PC-9 (cell line): ENCODE measurements at regions not wholly inside any gene's neighbourhood (a gene's known extent, or its start where the extent isn't known, plus 50 kb on each side); places are given as distances from the start of the nearest gene placed in this dataset.

Experiments
- BruUV-seq: library from RNA; stranded (reverse); fragments of 400-500 nt; replicated peaks from 2 replicates; lab custom pipeline; 2021; lab: Mats Ljungman, UMichigan
- CTCF ChIA-PET: fragments of 300-600 bp; sonication (Branson Sonifier 250); formaldehyde crosslinking; loops from one replicate; lab custom pipeline; 2022; ENCODE audit warnings: antibody characterized with exemption; lab: Charles Lee
- POLR2A ChIA-PET: fragments of 300-600 bp; sonication (Branson Sonifier 250); formaldehyde crosslinking; loops from one replicate; lab custom pipeline; 2022; ENCODE audit warnings: antibody characterized with exemption; ENCODE audit not compliant: unreplicated experiment; lab: Charles Lee
- DNase-seq, 2 experiments: peaks; one replicate each; pipeline versions ENCODE4 v3.0.0 to v3.0.0-alpha.2; 2015 to 2022; ENCODE audit warnings: mixed read lengths in 1 of 2
- H2AFZ ChIP-seq: fragments of 200-600 bp; sonication (generic); 2 replicates; pipeline ENCODE4 v1.8.1; 2017; ENCODE audit warnings: antibody characterized with exemption
- H3F3A ChIP-seq: fragments of 200-600 bp; sonication (generic); 2 replicates; pipeline ENCODE4 v1.8.1; 2017; ENCODE audit warnings: antibody characterized with exemption, mild to moderate bottlenecking, low read depth; ENCODE audit not compliant: insufficient read depth
- H3K27ac ChIP-seq: fragments of 200-600 bp; sonication (generic); 2 replicates; pipeline ENCODE4 v1.6.1; 2016; ENCODE audit warnings: mixed run types
- H3K27me3 ChIP-seq: fragments of 200-600 bp; sonication (generic); 2 replicates; pipeline ENCODE4 v1.6.1; 2016; ENCODE audit warnings: low read depth, mixed run types; ENCODE audit not compliant: insufficient read depth
- H3K36me3 ChIP-seq: fragments of 200-600 bp; sonication (generic); 2 replicates; pipeline ENCODE4 v1.6.1; 2016; ENCODE audit warnings: low read depth, mixed run types
- H3K4me1 ChIP-seq: fragments of 200-600 bp; sonication (generic); replicated peaks from 2 replicates; pipeline ENCODE4 v1.6.1; 2016; ENCODE audit warnings: mixed run types; ENCODE audit not compliant: insufficient read depth
- H3K4me2 ChIP-seq: fragments of 200-600 bp; sonication (generic); 2 replicates; pipeline ENCODE4 v1.6.1; 2017; ENCODE audit warnings: mixed run types
- H3K4me3 ChIP-seq: fragments of 200-600 bp; sonication (generic); 2 replicates; pipeline ENCODE4 v1.6.1; 2016; ENCODE audit warnings: mixed run types
- H3K79me2 ChIP-seq: fragments of 200-600 bp; sonication (generic); 2 replicates; pipeline ENCODE4 v1.6.1; 2017; ENCODE audit warnings: low read depth, mixed run types
- H3K9me2 ChIP-seq: fragments of 200-600 bp; sonication (generic); 2 replicates; pipeline ENCODE4 v1.8.1; 2017; ENCODE audit warnings: mild to moderate bottlenecking; ENCODE audit not compliant: insufficient read depth
- H3K9me3 ChIP-seq: fragments of 200-600 bp; sonication (generic); 2 replicates; pipeline ENCODE4 v1.8.1; 2016; ENCODE audit warnings: low read depth; ENCODE audit not compliant: insufficient read depth
- H4K20me1 ChIP-seq: fragments of 200-600 bp; sonication (generic); 2 replicates; pipeline ENCODE4 v1.8.1; 2017; ENCODE audit not compliant: insufficient read depth
- EZH2 ChIP-seq: fragments of 200-600 bp; sonication (generic); IDR thresholded peaks from 2 replicates; pipeline ENCODE4 v1.8.0; 2017; ENCODE audit warnings: antibody characterized with exemption, low read depth
- intact Hi-C: fragments of 100-400 bp; cut with micrococcal nuclease; formaldehyde crosslinking; loops from one replicate; pipeline ENCODE4 v1.10.0; 2022; ENCODE audit not compliant: unreplicated experiment
- TF ChIP-seq, protein P1 (sequence below): fragments of 200-600 bp; sonication (generic); conservative IDR thresholded peaks from 2 replicates; pipeline ENCODE4 v1.6.1; 2017; ENCODE audit warnings: mixed run types, antibody characterized with exemption, mild to moderate bottlenecking, moderate library complexity

DNA sequence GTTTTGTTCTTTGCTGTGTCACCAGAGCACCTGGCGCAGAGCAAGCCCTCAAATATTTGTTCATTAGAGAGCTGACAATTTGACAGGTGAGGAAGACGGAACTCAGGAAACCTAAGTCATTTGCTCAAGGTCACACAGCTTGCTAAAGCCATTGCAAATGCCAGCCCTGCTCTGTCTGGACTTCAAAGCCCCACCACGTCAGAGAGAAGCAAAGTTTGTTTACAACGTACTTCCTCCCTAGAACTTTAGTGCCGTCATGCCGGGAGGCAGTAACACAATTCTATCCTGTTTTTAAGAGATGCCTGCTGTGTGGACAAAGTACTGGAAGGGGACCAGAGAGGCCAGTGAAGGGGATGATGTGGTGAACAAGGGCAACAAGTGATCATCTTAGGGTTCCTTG, 216.6 kb upstream of the PRICKLE2 start:
- CTCF ChIA-PET: no interaction called here
- BruUV-seq: no TSS peak
- no peaks in the 10 kb centered on the region for H3K9me2 ChIP-seq
- H2AFZ ChIP-seq: no peak overlapping the region
- peaks cover 19% of the 10 kb centered on the region; the same call in 1 of the 2 replicates for H3F3A ChIP-seq
- H4K20me1 ChIP-seq: no peaks in the 10 kb centered on the region
- intact Hi-C loops: no loop called here
- H3K27ac ChIP-seq: no peak overlapping the region
- H3K9me3 ChIP-seq: no peaks in the 10 kb centered on the region
- H3K79me2 ChIP-seq: no peaks in the 10 kb centered on the region
- TF ChIP-seq, protein P1, sequence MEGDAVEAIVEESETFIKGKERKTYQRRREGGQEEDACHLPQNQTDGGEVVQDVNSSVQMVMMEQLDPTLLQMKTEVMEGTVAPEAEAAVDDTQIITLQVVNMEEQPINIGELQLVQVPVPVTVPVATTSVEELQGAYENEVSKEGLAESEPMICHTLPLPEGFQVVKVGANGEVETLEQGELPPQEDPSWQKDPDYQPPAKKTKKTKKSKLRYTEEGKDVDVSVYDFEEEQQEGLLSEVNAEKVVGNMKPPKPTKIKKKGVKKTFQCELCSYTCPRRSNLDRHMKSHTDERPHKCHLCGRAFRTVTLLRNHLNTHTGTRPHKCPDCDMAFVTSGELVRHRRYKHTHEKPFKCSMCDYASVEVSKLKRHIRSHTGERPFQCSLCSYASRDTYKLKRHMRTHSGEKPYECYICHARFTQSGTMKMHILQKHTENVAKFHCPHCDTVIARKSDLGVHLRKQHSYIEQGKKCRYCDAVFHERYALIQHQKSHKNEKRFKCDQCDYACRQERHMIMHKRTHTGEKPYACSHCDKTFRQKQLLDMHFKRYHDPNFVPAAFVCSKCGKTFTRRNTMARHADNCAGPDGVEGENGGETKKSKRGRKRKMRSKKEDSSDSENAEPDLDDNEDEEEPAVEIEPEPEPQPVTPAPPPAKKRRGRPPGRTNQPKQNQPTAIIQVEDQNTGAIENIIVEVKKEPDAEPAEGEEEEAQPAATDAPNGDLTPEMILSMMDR: no peak
- no peak overlapping the region for H3K4me3 ChIP-seq
- POLR2A ChIA-PET: no interaction called here
- DNase-seq: no peak
- H3K36me3 ChIP-seq: no peaks in the 10 kb centered on the region
- H3K4me2 ChIP-seq: no peak overlapping the region
- H3K4me1 ChIP-seq: peaks cover 24% of the 10 kb centered on the region
- H3K27me3 ChIP-seq: no peaks in the 10 kb centered on the region

DNA sequence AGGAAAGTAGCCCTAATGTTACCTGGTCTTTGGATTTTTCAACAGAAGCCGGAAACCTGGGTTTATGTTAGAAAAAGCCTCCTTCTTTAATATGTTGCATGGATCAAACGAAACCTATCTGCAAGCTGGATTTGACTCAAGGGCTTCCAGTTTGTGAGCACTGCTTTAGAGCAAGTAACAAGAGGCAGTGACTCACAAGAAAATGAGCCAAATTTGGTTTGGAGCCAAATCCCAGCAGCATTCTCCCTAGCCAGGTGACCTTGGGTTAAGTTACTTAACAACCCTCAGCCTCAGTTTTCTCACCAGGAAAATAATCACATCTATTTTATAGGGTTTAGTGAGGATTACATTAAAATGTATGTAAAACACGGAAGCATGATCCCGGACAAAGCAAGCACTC, 215.2 kb upstream of the PRICKLE2 start:
- no TSS peak for BruUV-seq
- no peaks in the 10 kb centered on the region for H3K9me2 ChIP-seq
- no peak overlapping the region for H2AFZ ChIP-seq
- H3K4me1 ChIP-seq: peaks cover 24% of the 10 kb centered on the region
- H3K9me3 ChIP-seq: no peaks in the 10 kb centered on the region
- intact Hi-C loops: no loop called here
- H3K79me2 ChIP-seq: no peaks in the 10 kb centered on the region
- peak overlapping the region; percentile 73 for H3K4me2 ChIP-seq
- peak; percentile 61 to 84 for DNase-seq
- CTCF ChIA-PET: interaction anchor here (0.6 kb wide), 1 partner anchor 380 kb away, joined by 4 read pairs; no protein-coding TSS in a partner anchor
- no peaks in the 10 kb centered on the region for H3K36me3 ChIP-seq
- H4K20me1 ChIP-seq: no peaks in the 10 kb centered on the region
- peak overlapping the region; percentile 23; the same call in 1 of the 2 replicates for H3K4me3 ChIP-seq
- H3K27me3 ChIP-seq: no peaks in the 10 kb centered on the region
- POLR2A ChIA-PET: no interaction called here
- H3F3A ChIP-seq: peaks cover 19% of the 10 kb centered on the region; the same call in 1 of the 2 replicates
- H3K27ac ChIP-seq: peak overlapping the region; percentile 49; the same call in 1 of the 2 replicates
- TF ChIP-seq, protein P1: no peak
- TF ChIP-seq EZH2: no peak

DNA sequence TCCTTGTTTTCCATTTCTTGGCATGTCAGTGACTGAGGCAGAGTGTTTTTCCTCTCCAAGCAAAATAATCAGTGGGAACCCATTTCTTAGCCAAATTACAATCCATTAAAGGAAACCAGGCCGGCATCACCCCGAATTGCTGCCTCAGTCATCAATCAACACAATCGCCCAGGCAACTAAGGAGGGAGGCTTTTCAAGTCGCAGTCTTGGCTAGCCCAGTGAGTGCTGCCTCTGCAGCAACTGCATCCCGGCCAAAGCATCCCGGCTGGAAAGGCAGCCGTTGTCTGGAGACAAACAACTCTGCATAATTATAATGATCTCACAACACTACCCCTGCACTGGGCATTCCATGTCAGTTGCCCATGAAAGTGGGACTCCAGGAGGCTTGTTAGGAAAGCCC, 213.5 kb upstream of the PRICKLE2 start:
- no peak for DNase-seq
- Histone ChIP-seq H3K4me2 (no peak overlapping the region), H3F3A (peaks cover 19% of the 10 kb centered on the region; the same call in 1 of the 2 replicates), H2AFZ (no peak overlapping the region), H3K79me2 (no peaks in the 10 kb centered on the region), H3K4me1 (peaks cover 20% of the 10 kb centered on the region), H3K36me3 (no peaks in the 10 kb centered on the region), H3K27ac (no peak overlapping the region), H3K9me2 (no peaks in the 10 kb centered on the region), H3K9me3 (no peaks in the 10 kb centered on the region), H3K4me3 (no peak overlapping the region), H3K27me3 (no peaks in the 10 kb centered on the region), H4K20me1 (no peaks in the 10 kb centered on the region)
- BruUV-seq: no TSS peak
- ChIA-PET POLR2A (no interaction called here), CTCF (no interaction called here)
- intact Hi-C loops: no loop called here
- TF ChIP-seq, protein P1: no peak
- no peak for TF ChIP-seq EZH2
